Neuronal stem cell (in vitro differentiated cells): ENCODE measurements at regions not wholly inside any gene's neighbourhood (a gene's known extent, or its start where the extent isn't known, plus 50 kb on each side); places are given as distances from the start of the nearest gene placed in this dataset.

ENCODE experiments used
- DNase-seq: peaks from one replicate; pipeline ENCODE4 v3.0.0-alpha.2; 2013; ENCODE audit warnings: low spot score
- H2AFZ ChIP-seq: one replicate; pipeline ENCODE4 v1.6.1; 2013; ENCODE audit warnings: mild to moderate bottlenecking, low read length, inconsistent platforms
- H2AK5ac ChIP-seq: 2 replicates; pipeline ENCODE4 v1.6.1; 2013; ENCODE audit warnings: low read depth, mild to moderate bottlenecking, inconsistent platforms, low read length, moderate library complexity, mixed read lengths
- H2BK120ac ChIP-seq: 2 replicates; pipeline ENCODE4 v1.6.1; 2013; ENCODE audit warnings: low read depth, mild to moderate bottlenecking, inconsistent platforms, low read length, moderate library complexity, mixed read lengths
- H2BK12ac ChIP-seq: one replicate; pipeline ENCODE4 v1.6.1; 2013; ENCODE audit warnings: low read length, inconsistent platforms
- H2BK15ac ChIP-seq: 2 replicates; pipeline ENCODE4 v1.6.1; 2013; ENCODE audit warnings: mild to moderate bottlenecking, low read length, inconsistent platforms, mixed read lengths
- H2BK5ac ChIP-seq: one replicate; pipeline ENCODE4 v1.6.1; 2013; ENCODE audit warnings: inconsistent platforms, mild to moderate bottlenecking, low read length, moderate library complexity
- H3K14ac ChIP-seq: one replicate; pipeline ENCODE4 v1.6.1; 2013; ENCODE audit warnings: low read length, inconsistent platforms
- H3K18ac ChIP-seq: 2 replicates; pipeline ENCODE4 v1.6.1; 2013; ENCODE audit warnings: low read length, inconsistent platforms
- H3K23ac ChIP-seq: 2 replicates; pipeline ENCODE4 v1.6.1; 2013; ENCODE audit warnings: low read depth, mild to moderate bottlenecking, mixed read lengths, low read length, inconsistent platforms; ENCODE audit not compliant: poor library complexity
- H3K27ac ChIP-seq: replicated peaks from 3 replicates; pipeline ENCODE4 v1.5.1; 2013; ENCODE audit warnings: low read length, inconsistent platforms
- H3K27me3 ChIP-seq, 3 experiments: 2 replicates each; pipeline ENCODE4 v1.6.1; 2013; ENCODE audit warnings: low read length in 3 of 3, mild to moderate bottlenecking in 2 of 3, inconsistent platforms in 1 of 3, low read depth in 1 of 3, mixed read lengths in 1 of 3, moderate library complexity in 1 of 3; ENCODE audit not compliant: control insufficient read depth in 3 of 3, insufficient read depth in 3 of 3
- H3K36me3 ChIP-seq, 2 donors: replicated peaks in 1 of 2; 2 replicates each; pipeline ENCODE4 v1.6.1; 2013; ENCODE audit warnings: low read length in 2 of 2; ENCODE audit not compliant: control insufficient read depth in 2 of 2, insufficient read depth in 2 of 2
- H3K4ac ChIP-seq: 2 replicates; pipeline ENCODE4 v1.6.1; 2013; ENCODE audit warnings: inconsistent platforms, mild to moderate bottlenecking, low read length, moderate library complexity
- H3K4me1 ChIP-seq, 2 donors: 1 replicate in 1 of 2; 2 replicates in 1 of 2; pipeline ENCODE4 v1.6.1; 2013; ENCODE audit warnings: low read length in 2 of 2, low read depth in 1 of 2; ENCODE audit not compliant: control insufficient read depth in 2 of 2, insufficient read depth in 1 of 2
- H3K4me2 ChIP-seq: one replicate; pipeline ENCODE4 v1.6.1; 2013; ENCODE audit warnings: mild to moderate bottlenecking, low read length, inconsistent platforms; ENCODE audit not compliant: insufficient read depth, poor library complexity, severe bottlenecking
- H3K4me3 ChIP-seq, 2 donors: 2 replicates each; pipeline ENCODE4 v1.5.1; 2013; ENCODE audit warnings: low read length in 2 of 2, mild to moderate bottlenecking in 2 of 2, inconsistent platforms in 1 of 2, moderate library complexity in 1 of 2
- H3K79me1 ChIP-seq: one replicate; pipeline ENCODE4 v1.6.1; 2013; ENCODE audit warnings: low read depth, mild to moderate bottlenecking, inconsistent platforms, low read length, moderate library complexity
- H3K9ac ChIP-seq: one replicate; pipeline ENCODE4 v1.6.1; 2013; ENCODE audit warnings: mild to moderate bottlenecking, low read depth, low read length, inconsistent platforms; ENCODE audit not compliant: poor library complexity
- H3K9me3 ChIP-seq, 2 donors: replicated peaks in 1 of 2; 2 replicates each; pipeline versions ENCODE3 to v1.6.1; 2013; ENCODE audit warnings: low read length in 2 of 2, mild to moderate bottlenecking in 2 of 2, inconsistent platforms in 1 of 2, low read depth in 1 of 2, mixed read lengths in 1 of 2, moderate library complexity in 1 of 2; ENCODE audit not compliant: control insufficient read depth in 2 of 2, insufficient read depth in 1 of 2
- H4K8ac ChIP-seq: one replicate; pipeline ENCODE4 v1.6.1; 2013; ENCODE audit warnings: low read depth, mild to moderate bottlenecking, inconsistent platforms, low read length, moderate library complexity
- H4K91ac ChIP-seq: one replicate; pipeline ENCODE4 v1.6.1; 2013; ENCODE audit warnings: low read length, low read depth, mild to moderate bottlenecking, inconsistent platforms; ENCODE audit not compliant: poor library complexity
- WGBS, 2 donors: extraction: QIAGEN DNeasy Blood & Tissue Kit; methylation state at CpG; one replicate each; pipeline ENCODE4 v1.1.7; 2013; ENCODE audit warnings: missing lambda C conversion rate in 2 of 2, mixed read lengths in 1 of 2; ENCODE audit not compliant: insufficient read length in 2 of 2, insufficient replicate concordance in 1 of 2; ENCODE audit errors: extremely low coverage in 2 of 2; 5-methylcytosine and 5-hydroxymethylcytosine counted together

DNA sequence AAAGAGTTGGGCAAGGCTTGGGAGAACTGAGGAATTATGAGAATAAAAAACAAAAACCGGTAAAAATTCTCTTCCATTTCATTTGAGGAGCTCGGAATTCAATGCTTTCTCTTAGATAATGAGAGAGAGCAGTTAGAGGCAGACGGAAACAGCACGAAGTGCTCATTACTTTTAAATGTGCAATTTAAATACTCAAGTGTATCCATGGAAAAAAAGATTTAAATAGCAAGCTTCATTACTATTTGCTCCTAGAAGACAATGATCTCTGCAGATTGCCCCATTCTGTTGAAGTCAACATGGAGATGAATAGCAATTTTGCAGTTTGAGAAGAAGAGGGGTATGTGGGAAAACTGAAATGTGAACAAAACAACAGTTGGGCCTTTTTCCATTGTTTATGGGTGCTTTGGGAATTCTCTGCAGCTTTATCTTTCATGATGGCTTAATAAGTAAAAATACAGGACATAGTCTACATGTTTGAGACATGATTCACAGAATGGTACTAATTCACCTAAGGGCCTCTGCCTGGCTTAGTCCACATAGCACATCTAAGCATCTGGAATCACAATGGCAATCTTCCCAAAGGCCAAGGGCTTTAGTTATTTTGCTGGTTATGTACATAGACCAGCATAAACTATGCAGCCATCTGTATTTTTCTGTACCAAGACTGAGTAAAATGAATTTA, 512.7 kb upstream of the FAT1 start:
- Histone ChIP-seq H3K4me1 (peaks cover 0 to 2% of the 10 kb centered on the region in 2 donors), H2AK5ac (no peak overlapping the region), H2AFZ (no peak overlapping the region), H4K8ac (no peak overlapping the region), H2BK5ac (no peak overlapping the region), H3K4me2 (no peak overlapping the region), H3K4ac (no peak overlapping the region), H3K79me1 (no peaks in the 10 kb centered on the region), H3K23ac (no peak overlapping the region), H2BK15ac (no peak overlapping the region), H2BK12ac (no peak overlapping the region), H3K4me3 (no peak overlapping the region), H3K18ac (no peak overlapping the region), H3K14ac (no peak overlapping the region), H3K27ac (no peak overlapping the region), H2BK120ac (no peak overlapping the region), H3K9me3 (no peaks in the 10 kb centered on the region), H3K36me3 (no peaks in the 10 kb centered on the region), H3K9ac (no peak overlapping the region), H4K91ac (no peak overlapping the region), H3K27me3 (no peaks in the 10 kb centered on the region)
- no CpG with 5 or more reads among the region's 4 CpGs for WGBS, 2 donors
- no peak for DNase-seq

GRCh38 chr4:187238646-187239045, 515.0 kb upstream of the FAT1 start:
- H3K27me3 ChIP-seq, result no peaks in the 10 kb centered on the region

DNA sequence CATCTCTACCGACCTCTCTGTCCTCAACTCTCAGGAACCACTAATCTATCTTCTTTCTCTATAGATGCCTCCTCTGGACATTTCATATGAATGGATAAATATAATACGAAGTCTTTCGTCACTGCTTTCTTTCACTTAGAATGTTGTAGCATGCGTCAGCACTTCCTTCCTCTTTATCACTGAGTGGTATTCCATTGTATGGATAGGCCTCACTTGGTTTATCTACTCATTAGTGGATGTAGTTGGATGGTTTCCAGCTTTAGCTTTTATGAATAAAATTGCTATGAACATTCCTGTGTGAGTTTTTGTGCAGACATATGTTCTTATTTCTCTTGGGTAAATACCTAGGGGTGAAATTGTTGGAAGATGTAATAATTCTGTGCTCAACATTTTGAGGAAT, 528.2 kb upstream of the FAT1 start:
- Histone ChIP-seq H2AK5ac (no peak overlapping the region), H2BK12ac (no peak overlapping the region), H3K14ac (no peak overlapping the region), H3K79me1 (no peaks in the 10 kb centered on the region), H3K4ac (no peak overlapping the region), H2AFZ (no peak overlapping the region), H2BK5ac (no peak overlapping the region), H3K36me3 (no peaks in the 10 kb centered on the region), H3K9ac (no peak overlapping the region), H4K91ac (no peak overlapping the region), H3K27me3 (no peaks in the 10 kb centered on the region), H3K4me2 (no peak overlapping the region), H3K18ac (no peak overlapping the region), H3K4me3 (no peak overlapping the region), H2BK120ac (no peak overlapping the region), H3K4me1 (peaks cover 0 to 2% of the 10 kb centered on the region in 2 donors), H2BK15ac (no peak overlapping the region), H3K9me3 (no peaks in the 10 kb centered on the region), H3K27ac (no peak overlapping the region), H3K23ac (no peak overlapping the region), H4K8ac (no peak overlapping the region)
- DNase-seq, result no peak
- WGBS, 2 donors, result no CpG with 5 or more reads among the region's 4 CpGs

More at GRCh38 chr4:187238646-187239045, 515.0 kb upstream of the FAT1 start:
- no peak overlapping the region for H3K9ac ChIP-seq
- peaks cover 0 to 2% of the 10 kb centered on the region in 2 donors for H3K4me1 ChIP-seq
- no peak overlapping the region for H2BK120ac ChIP-seq
- no peak overlapping the region for H3K14ac ChIP-seq
- no peak overlapping the region for H2BK15ac ChIP-seq
- H3K4me2 ChIP-seq, result no peak overlapping the region
- H3K4ac ChIP-seq, result no peak overlapping the region
- H2AK5ac ChIP-seq, result no peak overlapping the region
- no peak overlapping the region for H2BK12ac ChIP-seq
- DNase-seq, result no peak
- no peak overlapping the region for H3K23ac ChIP-seq
- H4K8ac ChIP-seq, result no peak overlapping the region
- H3K4me3 ChIP-seq, result no peak overlapping the region
- H2BK5ac ChIP-seq, result no peak overlapping the region
- no peak overlapping the region for H3K18ac ChIP-seq
- no peaks in the 10 kb centered on the region for H3K79me1 ChIP-seq
- H4K91ac ChIP-seq, result no peak overlapping the region
- H3K9me3 ChIP-seq, result no peaks in the 10 kb centered on the region
- H3K36me3 ChIP-seq, result no peaks in the 10 kb centered on the region
- no peak overlapping the region for H3K27ac ChIP-seq
- no peak overlapping the region for H2AFZ ChIP-seq

DNA sequence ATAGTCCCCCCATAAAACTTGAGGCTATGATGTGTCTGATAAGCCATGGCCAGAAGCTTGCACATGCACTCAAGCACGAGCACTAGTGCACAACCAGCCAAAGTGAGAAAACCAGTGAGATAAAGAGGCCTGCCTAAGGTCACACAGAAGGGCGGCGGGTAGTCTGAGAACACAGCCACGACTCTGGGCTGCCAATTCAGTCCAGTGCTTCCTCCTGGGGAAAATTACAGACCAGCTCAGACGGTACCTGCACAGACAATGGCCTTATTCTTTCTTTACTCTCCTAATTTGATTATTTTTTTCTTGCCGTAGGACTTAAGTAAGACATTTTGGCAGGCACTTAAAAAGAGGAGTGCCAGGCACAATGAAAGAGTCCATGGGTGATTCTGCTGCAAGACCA, 533.2 kb upstream of the FAT1 start:
- WGBS, 2 donors, result no CpG with 5 or more reads among the region's 6 CpGs
- H4K8ac ChIP-seq, result no peak overlapping the region
- H3K18ac ChIP-seq, result no peak overlapping the region
- no peak overlapping the region for H2BK12ac ChIP-seq
- no peaks in the 10 kb centered on the region for H3K27me3 ChIP-seq
- H3K79me1 ChIP-seq, result no peaks in the 10 kb centered on the region
- no peak overlapping the region for H3K4me2 ChIP-seq
- H3K4ac ChIP-seq, result no peak overlapping the region
- H3K23ac ChIP-seq, result no peak overlapping the region
- H2BK5ac ChIP-seq, result no peak overlapping the region
- H2BK15ac ChIP-seq, result no peak overlapping the region
- peaks cover 0 to 2% of the 10 kb centered on the region in 2 donors for H3K4me1 ChIP-seq
- H3K9ac ChIP-seq, result no peak overlapping the region
- no peaks in the 10 kb centered on the region for H3K36me3 ChIP-seq
- no peak overlapping the region for H4K91ac ChIP-seq
- no peak for DNase-seq
- no peak overlapping the region for H3K14ac ChIP-seq
- H2BK120ac ChIP-seq, result no peak overlapping the region
- no peak overlapping the region for H2AFZ ChIP-seq
- H3K27ac ChIP-seq, result no peak overlapping the region
- no peaks in the 10 kb centered on the region for H3K9me3 ChIP-seq
- no peak overlapping the region for H3K4me3 ChIP-seq
- H2AK5ac ChIP-seq, result no peak overlapping the region
